ENCODE measurements at regions not wholly inside any gene's neighbourhood (a gene's known extent, or its start where the extent isn't known, plus 50 kb on each side); places are given as distances from the start of the nearest gene placed in this dataset.

DNA sequence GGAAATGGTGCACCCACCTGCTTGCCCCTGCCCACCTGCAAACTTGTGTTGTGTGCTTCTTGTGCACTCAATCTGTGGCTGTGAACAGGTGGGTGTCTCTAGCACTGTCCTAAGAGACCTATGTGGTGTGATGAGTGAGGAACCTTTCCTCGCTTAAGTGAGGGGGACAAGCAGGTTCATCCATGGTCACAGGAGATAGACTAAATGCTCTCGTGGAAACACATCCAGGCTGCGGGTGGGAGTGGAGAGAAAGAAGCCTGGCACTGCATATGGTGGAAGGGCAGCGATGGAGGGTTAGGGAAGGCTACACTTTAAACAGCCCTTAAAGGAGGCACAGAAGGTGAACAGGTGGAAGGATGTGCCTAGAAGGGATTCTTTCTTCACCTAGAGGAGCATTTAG lies 330.9 kb downstream of the CXCL12 start:
- TF ChIP-seq, protein P1, sequence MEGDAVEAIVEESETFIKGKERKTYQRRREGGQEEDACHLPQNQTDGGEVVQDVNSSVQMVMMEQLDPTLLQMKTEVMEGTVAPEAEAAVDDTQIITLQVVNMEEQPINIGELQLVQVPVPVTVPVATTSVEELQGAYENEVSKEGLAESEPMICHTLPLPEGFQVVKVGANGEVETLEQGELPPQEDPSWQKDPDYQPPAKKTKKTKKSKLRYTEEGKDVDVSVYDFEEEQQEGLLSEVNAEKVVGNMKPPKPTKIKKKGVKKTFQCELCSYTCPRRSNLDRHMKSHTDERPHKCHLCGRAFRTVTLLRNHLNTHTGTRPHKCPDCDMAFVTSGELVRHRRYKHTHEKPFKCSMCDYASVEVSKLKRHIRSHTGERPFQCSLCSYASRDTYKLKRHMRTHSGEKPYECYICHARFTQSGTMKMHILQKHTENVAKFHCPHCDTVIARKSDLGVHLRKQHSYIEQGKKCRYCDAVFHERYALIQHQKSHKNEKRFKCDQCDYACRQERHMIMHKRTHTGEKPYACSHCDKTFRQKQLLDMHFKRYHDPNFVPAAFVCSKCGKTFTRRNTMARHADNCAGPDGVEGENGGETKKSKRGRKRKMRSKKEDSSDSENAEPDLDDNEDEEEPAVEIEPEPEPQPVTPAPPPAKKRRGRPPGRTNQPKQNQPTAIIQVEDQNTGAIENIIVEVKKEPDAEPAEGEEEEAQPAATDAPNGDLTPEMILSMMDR (conservative IDR thresholded peaks at IDR 0.05), result no peak
- no peak for TF ChIP-seq ZFX (IDR thresholded peaks at IDR 0.05)
